GM12878 (cell line): ENCODE measurements at regions not wholly inside any gene's neighbourhood (a gene's known extent, or its start where the extent isn't known, plus 50 kb on each side); places are given as distances from the start of the nearest gene placed in this dataset.

Experiments
- ATAC-seq: fragments of 200-7000 bp; cut with Tn5 transposase; 3 replicates; pipeline ENCODE4 v1.9.1; 2020; ENCODE audit warnings: mild to moderate bottlenecking, moderate library complexity
- BruUV-seq: library from RNA; stranded (reverse); fragments of 400-500 nt; replicated peaks from 2 replicates; lab custom pipeline; 2021; lab: Mats Ljungman, UMichigan
- CTCF ChIA-PET: fragments of 300-600 bp; sonication (Branson Sonifier 250); formaldehyde crosslinking; extraction: SDS; loops from one replicate; lab custom pipeline; 2021; ENCODE audit warnings: inconsistent platforms; lab: Yijun Ruan, JAX
- POLR2A ChIA-PET: fragments of 350-600 bp; formaldehyde crosslinking; extraction: SDS; loops from one replicate; lab custom pipeline; 2021; ENCODE audit warnings: inconsistent platforms; lab: Charles Lee
- RAD21 ChIA-PET: fragments of 300-600 bp; sonication (Branson Sonifier 250); formaldehyde crosslinking; loops from one replicate; lab custom pipeline; 2023; ENCODE audit warnings: antibody characterized with exemption; ENCODE audit not compliant: unreplicated experiment; lab: Charles Lee
- SMC1A ChIA-PET: fragments of 300-600 bp; sonication (Branson Sonifier 250); formaldehyde crosslinking; loops from one replicate; lab custom pipeline; 2023; ENCODE audit not compliant: unreplicated experiment, uncharacterized antibody; lab: Charles Lee
- DNase-seq: peaks from one replicate; pipeline ENCODE4 v3.0.0-alpha.2; 2011; ENCODE audit warnings: low read depth, low spot score
- FAIRE-seq: peaks from 3 replicates; lab custom pipeline; 2011; peaks lifted over from hg19 to GRCh38; lab: Jason Lieb, UNC
- H2AFZ ChIP-seq: 2 replicates; pipeline ENCODE4 v1.6.0; 2011; ENCODE audit warnings: low read depth, low read length, control low read depth; ENCODE audit not compliant: control insufficient read depth
- H3K27ac ChIP-seq: 2 replicates; pipeline ENCODE4 v1.5.1; 2011; ENCODE audit warnings: control low read depth; ENCODE audit not compliant: control insufficient read depth, insufficient read depth
- H3K27me3 ChIP-seq, 2 experiments: replicated peaks in 1 of 2; 2 replicates each; pipeline versions ENCODE4 v1.6.0 to v1.6.1; 2011; ENCODE audit warnings: low read length in 1 of 2; ENCODE audit not compliant: control insufficient read depth in 2 of 2, insufficient read depth in 2 of 2
- H3K36me3 ChIP-seq, 2 experiments: 2 replicates each; pipeline ENCODE4 v1.5.1; 2011; ENCODE audit warnings: low read length in 1 of 2; ENCODE audit not compliant: control insufficient read depth in 2 of 2, insufficient read depth in 2 of 2
- H3K4me1 ChIP-seq: 2 replicates; pipeline ENCODE4 v1.6.1; 2011; ENCODE audit warnings: mild to moderate bottlenecking, low read length, moderate library complexity, mixed read lengths; ENCODE audit not compliant: control insufficient read depth, insufficient read depth
- H3K4me2 ChIP-seq: 2 replicates; pipeline ENCODE4 v1.6.0; 2011; ENCODE audit warnings: control low read depth; ENCODE audit not compliant: control insufficient read depth, insufficient read depth
- H3K4me3 ChIP-seq: fragments of 200-600 bp; sonication (generic); 2 replicates; pipeline ENCODE4 v1.5.1; 2016
- H3K79me2 ChIP-seq: 2 replicates; pipeline ENCODE4 v1.6.0; 2011; ENCODE audit warnings: low read length; ENCODE audit not compliant: control insufficient read depth, insufficient read depth
- H3K9ac ChIP-seq: 2 replicates; pipeline ENCODE4 v1.8.0; 2011; ENCODE audit warnings: low read length, control low read depth, mixed read lengths; ENCODE audit not compliant: control insufficient read depth, insufficient read depth
- H3K9me3 ChIP-seq: replicated peaks from 3 replicates; pipeline ENCODE4 v1.5.1; 2011; ENCODE audit warnings: mild to moderate bottlenecking, low read length; ENCODE audit not compliant: control insufficient read depth, insufficient read depth
- H4K20me1 ChIP-seq: 2 replicates; pipeline ENCODE4 v1.6.0; 2011; ENCODE audit not compliant: control insufficient read depth, insufficient read depth
- ESRRA ChIP-seq: IDR thresholded peaks from 2 replicates; pipeline ENCODE4 v1.6.1; 2012; ENCODE audit warnings: mild to moderate bottlenecking, low read length, improper control_type of control experiment
- EZH2 ChIP-seq: IDR thresholded peaks from 2 replicates; pipeline ENCODE4 v1.6.1; 2012; ENCODE audit warnings: low read depth, mild to moderate bottlenecking, control low read depth, inconsistent platforms, low read length, borderline replicate concordance; ENCODE audit not compliant: control insufficient read depth
- KLF5 ChIP-seq: fragments of 450-650 bp; IDR thresholded peaks from 2 replicates; pipeline ENCODE4 v1.6.1; 2014; ENCODE audit warnings: mild to moderate bottlenecking; ENCODE audit not compliant: partially characterized antibody
- RAD51 ChIP-seq: fragments of 450-650 bp; IDR thresholded peaks from 2 replicates; pipeline ENCODE4 v1.6.1; 2016; ENCODE audit warnings: moderate library complexity, mild to moderate bottlenecking, inconsistent platforms
- RCOR1 ChIP-seq: conservative IDR thresholded peaks from 2 replicates; pipeline ENCODE4 v1.6.1; 2012; ENCODE audit warnings: low read depth, low read length, improper control_type of control experiment
- SREBF1 ChIP-seq: IDR thresholded peaks from 2 replicates; pipeline ENCODE4 v1.6.1; 2012; ENCODE audit warnings: mild to moderate bottlenecking, low read length
- WGBS: methylation state at CpG from one replicate; pipeline ENCODE4 v1.1.6; 2016; ENCODE audit warnings: low lambda C conversion rate; ENCODE audit not compliant: insufficient replicate concordance, insufficient coverage; ENCODE audit errors: missing lambda C conversion rate; 5-methylcytosine and 5-hydroxymethylcytosine counted together
- in situ Hi-C: fragments of 300-500 bp; cut with MboI; formaldehyde crosslinking; loops from 9 replicates; pipeline ENCODE4 v1.14.3; 2018; ENCODE audit warnings: mixed read lengths
- intact Hi-C: fragments of 100-400 bp; cut with micrococcal nuclease; formaldehyde crosslinking; loops from one replicate; pipeline ENCODE4 v1.14.2; 2022; ENCODE audit not compliant: unreplicated experiment
- TF ChIP-seq, protein P1 (sequence below): fragments of 150-350 bp; IDR thresholded peaks from 2 replicates; pipeline ENCODE4 v1.6.1; 2016; ENCODE audit warnings: low read depth, low read length
- TF ChIP-seq, protein P2 (sequence below): fragments of 450-650 bp; IDR thresholded peaks from 2 replicates; pipeline ENCODE4 v1.6.1; 2016; ENCODE audit warnings: mild to moderate bottlenecking, moderate library complexity, borderline replicate concordance
- TF ChIP-seq, protein P3 (sequence below): fragments of 150-350 bp; IDR thresholded peaks from 2 replicates; pipeline ENCODE4 v1.6.1; 2014; ENCODE audit warnings: mild to moderate bottlenecking, low read depth, low read length

DNA sequence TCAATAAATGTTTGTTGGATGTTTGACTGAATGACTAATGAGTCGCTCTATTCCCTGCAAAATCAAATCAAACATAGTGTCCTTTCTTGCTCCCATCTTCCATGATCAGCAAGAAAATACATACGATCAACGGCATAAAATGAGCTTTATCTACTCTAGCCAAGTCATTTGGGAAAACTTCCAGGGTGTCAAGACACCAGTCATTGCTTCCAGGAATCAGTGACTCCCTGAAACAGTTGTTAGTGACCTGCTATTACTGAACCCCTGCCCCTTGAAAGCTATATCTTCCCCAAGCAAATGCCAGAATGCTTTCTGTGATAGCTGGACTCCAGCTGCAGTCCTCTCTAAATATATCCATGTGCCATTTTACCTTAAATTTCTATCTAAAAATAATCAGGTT is 169.5 kb upstream of the SSTR1 start:
- no peaks in the 10 kb centered on the region for H3K4me1 ChIP-seq
- no TSS peak for BruUV-seq
- intact Hi-C loops (no loop called here), in situ Hi-C loops (no loop called here)
- H3K4me2 ChIP-seq: no peak overlapping the region
- TF ChIP-seq KLF5 (no peak), EZH2 (no peak), RAD51 (no peak), RCOR1 (no peak), SREBF1 (no peak), ESRRA (no peak)
- TF ChIP-seq, protein P1, sequence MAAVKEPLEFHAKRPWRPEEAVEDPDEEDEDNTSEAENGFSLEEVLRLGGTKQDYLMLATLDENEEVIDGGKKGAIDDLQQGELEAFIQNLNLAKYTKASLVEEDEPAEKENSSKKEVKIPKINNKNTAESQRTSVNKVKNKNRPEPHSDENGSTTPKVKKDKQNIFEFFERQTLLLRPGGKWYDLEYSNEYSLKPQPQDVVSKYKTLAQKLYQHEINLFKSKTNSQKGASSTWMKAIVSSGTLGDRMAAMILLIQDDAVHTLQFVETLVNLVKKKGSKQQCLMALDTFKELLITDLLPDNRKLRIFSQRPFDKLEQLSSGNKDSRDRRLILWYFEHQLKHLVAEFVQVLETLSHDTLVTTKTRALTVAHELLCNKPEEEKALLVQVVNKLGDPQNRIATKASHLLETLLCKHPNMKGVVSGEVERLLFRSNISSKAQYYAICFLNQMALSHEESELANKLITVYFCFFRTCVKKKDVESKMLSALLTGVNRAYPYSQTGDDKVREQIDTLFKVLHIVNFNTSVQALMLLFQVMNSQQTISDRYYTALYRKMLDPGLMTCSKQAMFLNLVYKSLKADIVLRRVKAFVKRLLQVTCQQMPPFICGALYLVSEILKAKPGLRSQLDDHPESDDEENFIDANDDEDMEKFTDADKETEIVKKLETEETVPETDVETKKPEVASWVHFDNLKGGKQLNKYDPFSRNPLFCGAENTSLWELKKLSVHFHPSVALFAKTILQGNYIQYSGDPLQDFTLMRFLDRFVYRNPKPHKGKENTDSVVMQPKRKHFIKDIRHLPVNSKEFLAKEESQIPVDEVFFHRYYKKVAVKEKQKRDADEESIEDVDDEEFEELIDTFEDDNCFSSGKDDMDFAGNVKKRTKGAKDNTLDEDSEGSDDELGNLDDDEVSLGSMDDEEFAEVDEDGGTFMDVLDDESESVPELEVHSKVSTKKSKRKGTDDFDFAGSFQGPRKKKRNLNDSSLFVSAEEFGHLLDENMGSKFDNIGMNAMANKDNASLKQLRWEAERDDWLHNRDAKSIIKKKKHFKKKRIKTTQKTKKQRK: no peak
- TF ChIP-seq, protein P2, sequence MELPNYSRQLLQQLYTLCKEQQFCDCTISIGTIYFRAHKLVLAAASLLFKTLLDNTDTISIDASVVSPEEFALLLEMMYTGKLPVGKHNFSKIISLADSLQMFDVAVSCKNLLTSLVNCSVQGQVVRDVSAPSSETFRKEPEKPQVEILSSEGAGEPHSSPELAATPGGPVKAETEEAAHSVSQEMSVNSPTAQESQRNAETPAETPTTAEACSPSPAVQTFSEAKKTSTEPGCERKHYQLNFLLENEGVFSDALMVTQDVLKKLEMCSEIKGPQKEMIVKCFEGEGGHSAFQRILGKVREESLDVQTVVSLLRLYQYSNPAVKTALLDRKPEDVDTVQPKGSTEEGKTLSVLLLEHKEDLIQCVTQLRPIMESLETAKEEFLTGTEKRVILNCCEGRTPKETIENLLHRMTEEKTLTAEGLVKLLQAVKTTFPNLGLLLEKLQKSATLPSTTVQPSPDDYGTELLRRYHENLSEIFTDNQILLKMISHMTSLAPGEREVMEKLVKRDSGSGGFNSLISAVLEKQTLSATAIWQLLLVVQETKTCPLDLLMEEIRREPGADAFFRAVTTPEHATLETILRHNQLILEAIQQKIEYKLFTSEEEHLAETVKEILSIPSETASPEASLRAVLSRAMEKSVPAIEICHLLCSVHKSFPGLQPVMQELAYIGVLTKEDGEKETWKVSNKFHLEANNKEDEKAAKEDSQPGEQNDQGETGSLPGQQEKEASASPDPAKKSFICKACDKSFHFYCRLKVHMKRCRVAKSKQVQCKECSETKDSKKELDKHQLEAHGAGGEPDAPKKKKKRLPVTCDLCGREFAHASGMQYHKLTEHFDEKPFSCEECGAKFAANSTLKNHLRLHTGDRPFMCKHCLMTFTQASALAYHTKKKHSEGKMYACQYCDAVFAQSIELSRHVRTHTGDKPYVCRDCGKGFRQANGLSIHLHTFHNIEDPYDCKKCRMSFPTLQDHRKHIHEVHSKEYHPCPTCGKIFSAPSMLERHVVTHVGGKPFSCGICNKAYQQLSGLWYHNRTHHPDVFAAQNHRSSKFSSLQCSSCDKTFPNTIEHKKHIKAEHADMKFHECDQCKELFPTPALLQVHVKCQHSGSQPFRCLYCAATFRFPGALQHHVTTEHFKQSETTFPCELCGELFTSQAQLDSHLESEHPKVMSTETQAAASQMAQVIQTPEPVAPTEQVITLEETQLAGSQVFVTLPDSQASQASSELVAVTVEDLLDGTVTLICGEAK: no peak
- TF ChIP-seq, protein P3, sequence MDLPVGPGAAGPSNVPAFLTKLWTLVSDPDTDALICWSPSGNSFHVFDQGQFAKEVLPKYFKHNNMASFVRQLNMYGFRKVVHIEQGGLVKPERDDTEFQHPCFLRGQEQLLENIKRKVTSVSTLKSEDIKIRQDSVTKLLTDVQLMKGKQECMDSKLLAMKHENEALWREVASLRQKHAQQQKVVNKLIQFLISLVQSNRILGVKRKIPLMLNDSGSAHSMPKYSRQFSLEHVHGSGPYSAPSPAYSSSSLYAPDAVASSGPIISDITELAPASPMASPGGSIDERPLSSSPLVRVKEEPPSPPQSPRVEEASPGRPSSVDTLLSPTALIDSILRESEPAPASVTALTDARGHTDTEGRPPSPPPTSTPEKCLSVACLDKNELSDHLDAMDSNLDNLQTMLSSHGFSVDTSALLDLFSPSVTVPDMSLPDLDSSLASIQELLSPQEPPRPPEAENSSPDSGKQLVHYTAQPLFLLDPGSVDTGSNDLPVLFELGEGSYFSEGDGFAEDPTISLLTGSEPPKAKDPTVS: no peak
- no peaks in the 10 kb centered on the region for H3K9me3 ChIP-seq
- 7% methylated on average over 3 of the region's 3 CpGs for WGBS
- H3K36me3 ChIP-seq: no peaks in the 10 kb centered on the region
- RAD21 ChIA-PET: no interaction called here
- ATAC-seq: no peak
- POLR2A ChIA-PET: no interaction called here
- H4K20me1 ChIP-seq: no peaks in the 10 kb centered on the region
- H3K27me3 ChIP-seq: no peaks in the 10 kb centered on the region
- no peak for FAIRE-seq
- H3K4me3 ChIP-seq: no peak overlapping the region
- CTCF ChIA-PET: no interaction called here
- H3K27ac ChIP-seq: no peak overlapping the region
- no peaks in the 10 kb centered on the region for H3K79me2 ChIP-seq
- no peak overlapping the region for H3K9ac ChIP-seq
- SMC1A ChIA-PET: no interaction called here
- no peak overlapping the region for H2AFZ ChIP-seq
- DNase-seq: no peak
